Ascending aorta (tissue), 2 donors: ENCODE measurements at regions not wholly inside any gene's neighbourhood (a gene's known extent, or its start where the extent isn't known, plus 50 kb on each side); places are given as distances from the start of the nearest gene placed in this dataset.

Source experiments
- DNase-seq, 2 donors: peaks; one replicate each; pipeline ENCODE4 v3.0.0-alpha.2; 2019; ENCODE audit warnings: low spot score in 2 of 2
- H3K27ac ChIP-seq, 2 donors: fragments of 200-600 bp; sonication (generic); one replicate each; pipeline ENCODE4 v1.5.1; 2016 to 2017; ENCODE audit warnings: mild to moderate bottlenecking in 1 of 2
- H3K27me3 ChIP-seq: fragments of 200-600 bp; sonication (generic); one replicate; pipeline ENCODE4 v1.5.1; 2017
- H3K36me3 ChIP-seq, 2 donors: fragments of 200-600 bp; sonication (generic); one replicate each; pipeline ENCODE4 v1.5.1; 2016
- H3K4me1 ChIP-seq, 2 donors: fragments of 200-600 bp; sonication (generic); one replicate each; pipeline ENCODE4 v1.5.1; 2016 to 2017; ENCODE audit warnings: mild to moderate bottlenecking in 1 of 2
- H3K4me3 ChIP-seq, 2 donors: fragments of 200-600 bp; sonication (generic); one replicate each; pipeline ENCODE4 v1.5.1; 2016 to 2017; ENCODE audit warnings: mild to moderate bottlenecking in 1 of 2
- H3K9me3 ChIP-seq, 2 donors: fragments of 200-600 bp; sonication (generic); one replicate each; pipeline ENCODE4 v1.5.1; 2016
- intact Hi-C: fragments of 100-400 bp; cut with DNase I; formaldehyde crosslinking; loops from one replicate; pipeline ENCODE4 v1.15.1; 2023
- TF ChIP-seq, protein P1 (sequence below), 3 experiments: fragments of 200-600 bp in 2 of 3; fragments of 450-650 bp in 1 of 3; sonication (generic) in 2 of 3; IDR thresholded peaks; one replicate each; pipeline ENCODE4 v1.5.1; 2016 to 2019; ENCODE audit warnings: antibody characterized with exemption in 3 of 3, mild to moderate bottlenecking in 1 of 3, moderate library complexity in 1 of 3

DNA sequence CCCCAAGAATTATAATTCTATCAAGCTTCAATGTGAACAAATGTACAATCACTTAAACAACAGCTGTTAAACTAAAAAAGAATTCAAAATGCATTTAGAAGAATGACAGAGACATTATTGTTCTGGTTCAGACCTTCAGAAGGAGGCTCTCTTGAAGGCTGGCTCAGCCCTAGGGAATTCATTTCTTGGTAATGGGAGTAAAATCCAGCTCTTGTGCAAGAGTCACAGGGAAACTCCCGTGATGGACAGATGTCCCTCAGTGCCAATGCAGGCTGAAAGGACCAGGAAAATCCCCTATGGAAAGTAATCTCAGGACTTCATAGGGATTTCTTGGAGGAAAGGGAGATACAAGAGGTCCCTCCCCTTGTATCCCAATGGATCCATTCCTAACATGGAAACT, 149.9 kb upstream of the STT3B start:
- Histone ChIP-seq H3K4me3 (no peak overlapping the region), H3K27ac (no peak overlapping the region), H3K36me3 (no peaks in the 10 kb centered on the region), H3K4me1 (no peaks in the 10 kb centered on the region), H3K9me3 (no peaks in the 10 kb centered on the region), H3K27me3 (no peaks in the 10 kb centered on the region)
- TF ChIP-seq, protein P1, sequence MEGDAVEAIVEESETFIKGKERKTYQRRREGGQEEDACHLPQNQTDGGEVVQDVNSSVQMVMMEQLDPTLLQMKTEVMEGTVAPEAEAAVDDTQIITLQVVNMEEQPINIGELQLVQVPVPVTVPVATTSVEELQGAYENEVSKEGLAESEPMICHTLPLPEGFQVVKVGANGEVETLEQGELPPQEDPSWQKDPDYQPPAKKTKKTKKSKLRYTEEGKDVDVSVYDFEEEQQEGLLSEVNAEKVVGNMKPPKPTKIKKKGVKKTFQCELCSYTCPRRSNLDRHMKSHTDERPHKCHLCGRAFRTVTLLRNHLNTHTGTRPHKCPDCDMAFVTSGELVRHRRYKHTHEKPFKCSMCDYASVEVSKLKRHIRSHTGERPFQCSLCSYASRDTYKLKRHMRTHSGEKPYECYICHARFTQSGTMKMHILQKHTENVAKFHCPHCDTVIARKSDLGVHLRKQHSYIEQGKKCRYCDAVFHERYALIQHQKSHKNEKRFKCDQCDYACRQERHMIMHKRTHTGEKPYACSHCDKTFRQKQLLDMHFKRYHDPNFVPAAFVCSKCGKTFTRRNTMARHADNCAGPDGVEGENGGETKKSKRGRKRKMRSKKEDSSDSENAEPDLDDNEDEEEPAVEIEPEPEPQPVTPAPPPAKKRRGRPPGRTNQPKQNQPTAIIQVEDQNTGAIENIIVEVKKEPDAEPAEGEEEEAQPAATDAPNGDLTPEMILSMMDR (IDR thresholded peaks at IDR 0.05): no peak
- intact Hi-C loops: no loop called here
- no peak for DNase-seq

DNA sequence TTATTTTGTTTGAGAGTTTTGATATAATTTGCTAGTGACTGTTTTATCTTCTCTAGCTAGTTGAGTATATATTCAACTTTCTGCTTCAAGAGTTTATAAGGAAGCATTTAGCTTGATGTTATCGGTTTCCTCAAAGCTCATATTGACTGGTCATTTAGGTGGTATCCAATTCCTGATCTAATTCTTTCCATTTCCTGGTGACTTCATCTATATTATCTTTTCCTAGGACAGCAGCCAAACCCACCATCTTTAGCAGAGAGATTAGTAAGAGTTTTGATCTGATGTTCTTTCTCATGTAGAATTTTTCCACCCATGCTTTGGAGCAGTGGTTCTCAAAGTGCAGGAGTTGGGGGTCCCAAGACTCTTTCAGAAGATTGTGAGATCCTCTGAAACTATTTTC, 148.6 kb upstream of the STT3B start:
- no peak for DNase-seq
- no peaks in the 10 kb centered on the region for H3K27me3 ChIP-seq
- H3K27ac ChIP-seq: no peak overlapping the region
- no peak overlapping the region for H3K4me3 ChIP-seq
- no peaks in the 10 kb centered on the region for H3K9me3 ChIP-seq
- intact Hi-C loops: no loop called here
- TF ChIP-seq, protein P1 (IDR thresholded peaks at IDR 0.05): no peak
- H3K4me1 ChIP-seq: no peaks in the 10 kb centered on the region
- no peaks in the 10 kb centered on the region for H3K36me3 ChIP-seq

DNA sequence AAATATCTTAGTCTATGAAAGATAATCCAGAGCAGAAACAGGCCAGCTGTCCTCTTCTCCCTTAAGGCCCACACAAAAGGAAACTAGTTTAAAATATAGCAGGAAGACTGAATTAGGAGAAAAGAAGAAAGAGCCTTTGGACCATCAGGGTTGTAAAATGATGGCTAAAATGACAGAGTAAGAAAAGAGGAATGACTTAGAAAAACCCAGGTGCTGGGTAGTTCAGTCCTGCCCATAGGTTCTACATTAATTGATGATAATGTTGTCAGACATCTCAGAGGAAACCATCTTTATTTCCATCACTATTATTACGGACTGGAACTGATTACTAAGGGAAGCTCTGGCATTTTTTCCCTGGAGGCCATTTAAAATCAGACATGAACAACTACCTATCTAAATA, 142.8 kb upstream of the STT3B start:
- Histone ChIP-seq H3K27me3 (no peaks in the 10 kb centered on the region), H3K27ac (no peak overlapping the region), H3K4me3 (no peak overlapping the region), H3K4me1 (no peaks in the 10 kb centered on the region), H3K9me3 (no peaks in the 10 kb centered on the region), H3K36me3 (no peaks in the 10 kb centered on the region)
- no peak for DNase-seq
- TF ChIP-seq, protein P1 (IDR thresholded peaks at IDR 0.05): no peak
- intact Hi-C loops: no loop called here

DNA sequence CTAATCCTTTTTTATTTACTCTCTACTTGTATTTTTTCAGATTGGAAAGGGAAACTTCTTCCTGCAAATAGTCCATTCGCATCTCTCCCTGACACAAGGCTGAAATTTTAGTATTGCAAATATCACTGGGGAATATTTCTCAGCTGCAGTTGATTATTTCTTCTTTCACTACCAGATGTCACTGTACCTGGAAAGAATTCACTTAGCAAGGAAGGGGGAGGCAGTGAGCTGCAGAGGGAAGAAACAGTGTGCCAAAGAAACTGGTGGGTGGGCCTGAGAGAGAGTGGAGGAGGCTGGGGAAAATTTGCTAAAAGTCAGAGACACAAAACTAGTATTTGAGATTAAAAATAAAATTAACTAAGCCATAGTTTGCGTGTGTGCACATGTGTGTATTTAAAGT, 142.3 kb upstream of the STT3B start:
- H3K4me1 ChIP-seq: no peaks in the 10 kb centered on the region
- no peaks in the 10 kb centered on the region for H3K9me3 ChIP-seq
- no peak for DNase-seq
- intact Hi-C loops: no loop called here
- H3K27me3 ChIP-seq: no peaks in the 10 kb centered on the region
- H3K27ac ChIP-seq: no peak overlapping the region
- H3K4me3 ChIP-seq: no peak overlapping the region
- TF ChIP-seq, protein P1 (IDR thresholded peaks at IDR 0.05): no peak
- no peaks in the 10 kb centered on the region for H3K36me3 ChIP-seq

DNA sequence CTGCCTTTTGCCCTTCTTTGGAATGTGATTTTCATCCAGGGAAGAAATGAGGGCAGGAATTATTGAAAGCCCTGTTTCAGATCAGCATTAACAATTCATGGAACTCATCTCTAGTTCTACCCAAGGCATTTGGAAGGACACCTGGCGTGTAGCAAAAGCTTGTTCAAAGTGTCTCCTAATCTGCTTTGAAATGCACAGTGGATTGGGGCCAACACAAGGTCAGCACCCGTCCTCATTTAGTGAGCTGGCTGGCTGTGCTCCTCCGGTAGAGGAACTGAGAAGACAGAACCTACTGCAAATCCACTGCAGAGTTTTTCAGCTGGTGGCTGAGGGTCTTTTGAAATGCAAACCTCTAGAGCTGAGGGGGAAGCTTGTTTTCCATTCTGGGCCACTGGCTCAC, 141.6 kb upstream of the STT3B start:
- DNase-seq: no peak
- intact Hi-C loops: no loop called here
- H3K4me1 ChIP-seq: no peaks in the 10 kb centered on the region
- no peak overlapping the region for H3K27ac ChIP-seq
- no peak overlapping the region for H3K4me3 ChIP-seq
- H3K36me3 ChIP-seq: no peaks in the 10 kb centered on the region
- TF ChIP-seq, protein P1 (IDR thresholded peaks at IDR 0.05): no peak
- H3K9me3 ChIP-seq: no peaks in the 10 kb centered on the region
- H3K27me3 ChIP-seq: no peaks in the 10 kb centered on the region

DNA sequence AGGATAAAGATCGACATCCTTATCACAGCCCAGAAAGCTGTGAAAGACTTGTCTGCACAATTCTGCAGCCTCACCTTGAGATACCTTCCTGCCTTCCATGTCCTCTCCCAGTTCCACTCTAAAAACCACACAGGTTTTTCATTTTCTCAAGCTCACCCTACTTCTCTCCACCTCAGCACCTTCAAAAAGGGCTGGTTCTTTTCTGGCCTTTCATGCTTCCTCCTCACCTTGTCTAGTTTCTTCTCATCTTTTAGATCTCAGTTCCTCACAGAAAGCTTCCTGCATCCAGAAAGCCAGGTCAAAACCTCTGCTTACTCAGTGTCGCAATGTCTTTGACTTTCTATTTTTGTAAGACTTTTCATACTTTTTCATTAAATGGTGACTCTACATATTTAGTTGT, 140.2 kb upstream of the STT3B start:
- Histone ChIP-seq H3K9me3 (no peaks in the 10 kb centered on the region), H3K27me3 (no peaks in the 10 kb centered on the region), H3K4me1 (no peaks in the 10 kb centered on the region), H3K4me3 (no peak overlapping the region), H3K27ac (no peak overlapping the region), H3K36me3 (no peaks in the 10 kb centered on the region)
- intact Hi-C loops: no loop called here
- no peak for DNase-seq
- TF ChIP-seq, protein P1 (IDR thresholded peaks at IDR 0.05): no peak
